Adrenal gland (tissue), 9 donors: ENCODE measurements at regions not wholly inside any gene's neighbourhood (a gene's known extent, or its start where the extent isn't known, plus 50 kb on each side); places are given as distances from the start of the nearest gene placed in this dataset.

Source experiments
- DNase-seq, 7 donors: peaks; one replicate each; pipeline ENCODE4 v3.0.0-alpha.2; 2019 to 2020
- H3K27ac ChIP-seq, 5 donors: fragments of 200-600 bp; sonication (generic) in 4 of 5; 1 replicate in 3 of 5; 2 replicates in 2 of 5; pipeline versions ENCODE4 v1.5.1 to v1.8.0; 2016 to 2020; ENCODE audit warnings: mild to moderate bottlenecking in 1 of 5
- H3K27me3 ChIP-seq: fragments of 200-600 bp; 2 replicates; pipeline ENCODE4 v1.8.0; 2021
- H3K36me3 ChIP-seq, 2 donors: fragments of 200-600 bp; replicated peaks in 1 of 2; 1 replicate in 1 of 2; 2 replicates in 1 of 2; pipeline versions ENCODE4 v1.5.1 to v1.8.0; 2018 to 2022
- H3K4me1 ChIP-seq, 2 donors: fragments of 200-600 bp; replicated peaks in 1 of 2; 1 replicate in 1 of 2; 2 replicates in 1 of 2; pipeline versions ENCODE4 v1.5.1 to v1.8.0; 2018 to 2021
- H3K4me3 ChIP-seq, 4 donors: fragments of 200-600 bp; sonication (generic) in 3 of 4; one replicate each; pipeline ENCODE4 v1.5.1; 2016 to 2018
- H3K9me3 ChIP-seq, 3 donors: fragments of 200-600 bp; sonication (generic) in 1 of 3; replicated peaks in 1 of 3; 1 replicate in 2 of 3; 2 replicates in 1 of 3; pipeline versions ENCODE4 v1.5.1 to v1.8.0; 2016 to 2021
- POLR2A ChIP-seq, 2 donors: fragments of 450-650 bp; IDR thresholded peaks; one replicate each; pipeline ENCODE4 v1.6.1; 2017; ENCODE audit warnings: antibody characterized with exemption in 2 of 2, mild to moderate bottlenecking in 2 of 2, moderate library complexity in 1 of 2
- WGBS, 4 donors: extraction: QIAGEN DNeasy Blood & Tissue Kit in 2 of 4; methylation state at CpG; one replicate each; pipeline versions ENCODE4 v1.1.5 to v1.1.7; 2013 to 2017; 5-methylcytosine and 5-hydroxymethylcytosine counted together
- intact Hi-C, 2 donors: fragments of 100-400 bp; cut with DNase I; formaldehyde crosslinking; loops; one replicate each; pipeline versions ENCODE4 v1.14.1 to v1.15.0; 2022 to 2023
- TF ChIP-seq, protein P1 (sequence below), 6 experiments: fragments of 450-650 bp in 4 of 6; fragments of 200-600 bp in 2 of 6; sonication (generic) in 1 of 6; IDR thresholded peaks; 1 replicate in 5 of 6; 2 replicates in 1 of 6; pipeline versions ENCODE4 v1.5.1 to v1.8.0; 2016 to 2021; ENCODE audit warnings: antibody characterized with exemption in 6 of 6, mild to moderate bottlenecking in 2 of 6, moderate library complexity in 1 of 6
- donor health status: healthy with polysubstance abuse.
- donor health status: Bipolar disorder and iron deficiency.
- donor health status: DM: yes; HTN: yes; CAD: no.
- donor health status: DM: no; HTN: no; CAD: no.
- donor health status: DM: no; HTN: no; CAD: no.

DNA sequence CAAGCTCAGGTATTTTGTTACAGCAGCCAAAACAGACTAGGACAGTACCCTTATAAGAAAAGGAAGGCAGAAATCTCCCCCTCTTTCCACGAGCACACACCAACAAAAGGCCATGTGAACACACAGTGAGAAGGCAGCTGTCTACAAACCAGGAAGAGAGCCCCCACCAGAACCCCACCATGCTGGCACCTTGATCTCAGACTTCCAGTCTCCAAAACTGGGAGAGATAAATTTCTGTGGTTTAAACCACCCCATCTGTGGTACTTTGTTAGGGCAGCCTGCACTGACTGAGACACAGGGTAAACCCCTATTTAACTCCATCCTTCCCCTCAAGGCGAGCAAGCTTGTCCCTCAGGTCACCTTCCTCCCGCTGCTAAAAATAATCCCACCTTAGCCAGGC is 475.8 kb upstream of the JARID2 start:
- intact Hi-C loops, result no loop called here
- no peak for DNase-seq
- WGBS, 4 donors, result 89 to 96% (median 94%) methylated on average over 3 of the region's 3 CpGs
- no peak for TF ChIP-seq POLR2A (IDR thresholded peaks at IDR 0.05)
- H3K4me3 ChIP-seq, result no peak overlapping the region
- H3K27ac ChIP-seq, result no peak overlapping the region
- H3K9me3 ChIP-seq, result no peaks in the 10 kb centered on the region
- H3K4me1 ChIP-seq, result no peaks in the 10 kb centered on the region
- H3K36me3 ChIP-seq, result no peaks in the 10 kb centered on the region
- no peaks in the 10 kb centered on the region for H3K27me3 ChIP-seq

GRCh38 chr6:14770572-14770971 is 475.3 kb upstream of the JARID2 start:
- Histone ChIP-seq H3K27ac (no peak overlapping the region), H3K27me3 (no peaks in the 10 kb centered on the region), H3K4me1 (no peaks in the 10 kb centered on the region), H3K9me3 (no peaks in the 10 kb centered on the region), H3K4me3 (no peak overlapping the region), H3K36me3 (no peaks in the 10 kb centered on the region)
- WGBS, 4 donors, result 45 to 64% (median 62%) methylated on average over 6 of the region's 6 CpGs
- no peak for DNase-seq
- TF ChIP-seq, protein P1, sequence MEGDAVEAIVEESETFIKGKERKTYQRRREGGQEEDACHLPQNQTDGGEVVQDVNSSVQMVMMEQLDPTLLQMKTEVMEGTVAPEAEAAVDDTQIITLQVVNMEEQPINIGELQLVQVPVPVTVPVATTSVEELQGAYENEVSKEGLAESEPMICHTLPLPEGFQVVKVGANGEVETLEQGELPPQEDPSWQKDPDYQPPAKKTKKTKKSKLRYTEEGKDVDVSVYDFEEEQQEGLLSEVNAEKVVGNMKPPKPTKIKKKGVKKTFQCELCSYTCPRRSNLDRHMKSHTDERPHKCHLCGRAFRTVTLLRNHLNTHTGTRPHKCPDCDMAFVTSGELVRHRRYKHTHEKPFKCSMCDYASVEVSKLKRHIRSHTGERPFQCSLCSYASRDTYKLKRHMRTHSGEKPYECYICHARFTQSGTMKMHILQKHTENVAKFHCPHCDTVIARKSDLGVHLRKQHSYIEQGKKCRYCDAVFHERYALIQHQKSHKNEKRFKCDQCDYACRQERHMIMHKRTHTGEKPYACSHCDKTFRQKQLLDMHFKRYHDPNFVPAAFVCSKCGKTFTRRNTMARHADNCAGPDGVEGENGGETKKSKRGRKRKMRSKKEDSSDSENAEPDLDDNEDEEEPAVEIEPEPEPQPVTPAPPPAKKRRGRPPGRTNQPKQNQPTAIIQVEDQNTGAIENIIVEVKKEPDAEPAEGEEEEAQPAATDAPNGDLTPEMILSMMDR (IDR thresholded peaks at IDR 0.05), result no peak
- no peak for TF ChIP-seq POLR2A (IDR thresholded peaks at IDR 0.05)
- intact Hi-C loops, result no loop called here

- DNase-seq, result no peak
- Histone ChIP-seq H3K4me3 (no peak overlapping the region), H3K4me1 (no peaks in the 10 kb centered on the region), H3K27me3 (no peaks in the 10 kb centered on the region), H3K36me3 (no peaks in the 10 kb centered on the region), H3K27ac (no peak overlapping the region), H3K9me3 (no peaks in the 10 kb centered on the region)
- no peak for TF ChIP-seq POLR2A (IDR thresholded peaks at IDR 0.05)
- WGBS, 4 donors, result 61 to 76% (median 64%) methylated on average over 3 of the region's 3 CpGs
- intact Hi-C loops, result no loop called here
These were observed 474.9 kb upstream of the JARID2 start for GRCh38 chr6:14771016-14771415.

DNA sequence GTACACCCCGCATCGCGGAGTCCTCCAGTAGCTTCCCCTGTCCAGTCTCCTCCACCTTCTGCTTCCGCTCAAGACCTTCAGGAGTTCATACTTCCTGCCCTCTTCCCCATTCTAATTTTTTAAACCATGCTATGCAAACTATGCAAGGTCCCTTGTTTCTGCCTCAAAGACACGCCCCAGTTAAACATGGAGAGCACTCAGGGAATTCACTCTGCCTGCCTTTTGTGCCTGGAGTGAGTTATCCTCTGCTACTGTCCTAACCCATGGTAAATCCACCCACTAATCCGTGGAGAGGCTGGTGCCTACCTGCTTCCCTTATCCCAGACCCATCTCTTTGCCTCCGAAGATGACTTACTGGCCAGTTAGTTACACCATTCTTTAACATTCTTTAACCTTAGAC is 473.7 kb upstream of the JARID2 start:
- Histone ChIP-seq H3K36me3 (no peaks in the 10 kb centered on the region), H3K4me1 (no peaks in the 10 kb centered on the region), H3K27ac (no peak overlapping the region), H3K27me3 (no peaks in the 10 kb centered on the region), H3K4me3 (no peak overlapping the region), H3K9me3 (no peaks in the 10 kb centered on the region)
- TF ChIP-seq, protein P1 (IDR thresholded peaks at IDR 0.05), result no peak
- TF ChIP-seq POLR2A (IDR thresholded peaks at IDR 0.05), result no peak
- WGBS, 4 donors, result 85 to 93% (median 90%) methylated on average over 7 of the region's 7 CpGs
- intact Hi-C loops, result no loop called here
- no peak for DNase-seq

- Histone ChIP-seq H3K4me3 (no peak overlapping the region), H3K27me3 (no peaks in the 10 kb centered on the region), H3K4me1 (no peaks in the 10 kb centered on the region), H3K9me3 (no peaks in the 10 kb centered on the region), H3K27ac (no peak overlapping the region), H3K36me3 (no peaks in the 10 kb centered on the region)
- no peak for TF ChIP-seq POLR2A (IDR thresholded peaks at IDR 0.05)
- TF ChIP-seq, protein P1 (IDR thresholded peaks at IDR 0.05), result no peak
- WGBS, 4 donors, result 71 to 92% (median 86%) methylated on average over 1 of the region's 1 CpG
- DNase-seq, result no peak
- intact Hi-C loops, result no loop called here
These were observed 470.3 kb upstream of the JARID2 start for GRCh38 chr6:14775528-14775927.
